Ectodermal cell (in vitro differentiated cells): ENCODE measurements at regions not wholly inside any gene's neighbourhood (a gene's known extent, or its start where the extent isn't known, plus 50 kb on each side); places are given as distances from the start of the nearest gene placed in this dataset.

Experiments used
- H3K27ac ChIP-seq: 2 replicates; pipeline ENCODE4 v1.7.0; 2013; ENCODE audit warnings: mild to moderate bottlenecking, low read depth, low read length; ENCODE audit not compliant: insufficient read depth, poor library complexity, severe bottlenecking
- H3K27me3 ChIP-seq: 2 replicates; pipeline ENCODE4 v1.7.0; 2013; ENCODE audit warnings: mild to moderate bottlenecking, low read length; ENCODE audit not compliant: insufficient read depth, control insufficient read depth, poor library complexity, severe bottlenecking
- H3K36me3 ChIP-seq: one replicate; pipeline ENCODE4 v1.7.0; 2013; ENCODE audit warnings: low read length; ENCODE audit not compliant: control insufficient read depth, insufficient read depth
- H3K4me1 ChIP-seq: one replicate; pipeline ENCODE4 v1.7.0; 2013; ENCODE audit warnings: low read length; ENCODE audit not compliant: control insufficient read depth, insufficient read depth
- H3K4me3 ChIP-seq: 2 replicates; pipeline ENCODE4 v1.7.0; 2013; ENCODE audit warnings: low read depth, low read length, control low read depth; ENCODE audit not compliant: insufficient read depth
- H3K9me3 ChIP-seq: 2 replicates; pipeline ENCODE4 v1.7.0; 2013; ENCODE audit warnings: mild to moderate bottlenecking, low read length, moderate library complexity; ENCODE audit not compliant: control insufficient read depth
- WGBS, 2 experiments: methylation state at CpG; one replicate each; pipeline ENCODE4 v1.1.7; 2013; ENCODE audit warnings: missing lambda C conversion rate in 2 of 2; 5-methylcytosine and 5-hydroxymethylcytosine counted together

- Histone ChIP-seq H3K4me3 (no peak overlapping the region), H3K27me3 (no peaks in the 10 kb centered on the region), H3K9me3 (no peaks in the 10 kb centered on the region), H3K27ac (no peak overlapping the region), H3K4me1 (no peaks in the 10 kb centered on the region), H3K36me3 (no peaks in the 10 kb centered on the region)
- 94 to 95% methylated on average over 17 of the region's 17 CpGs for WGBS, 2 experiments
These were observed 488.0 kb downstream of the EIPR1 start for GRCh38 chr2:2889646-2890045.

DNA sequence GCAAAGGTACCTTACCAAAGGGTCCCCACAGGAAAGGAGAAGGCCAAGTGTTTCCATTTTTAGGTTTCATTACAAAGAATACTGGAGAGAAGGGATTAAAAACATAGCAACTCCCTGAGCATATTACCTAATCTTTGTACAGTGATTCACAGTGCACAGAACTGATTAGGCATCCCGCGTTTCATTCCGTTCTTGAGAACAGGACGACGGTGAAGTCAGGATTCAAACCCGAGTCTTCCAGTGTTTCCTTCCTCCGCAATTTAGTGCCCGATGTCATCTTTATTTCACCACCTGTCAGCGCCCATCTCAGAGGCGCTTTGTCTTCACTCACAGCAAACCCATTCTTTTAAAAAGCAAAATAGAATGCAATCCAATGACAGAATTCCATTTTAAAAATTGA is 488.5 kb downstream of the EIPR1 start:
- H3K4me3 ChIP-seq, result no peak overlapping the region
- WGBS, 2 experiments, result 96% methylated on average over 10 of the region's 10 CpGs
- no peaks in the 10 kb centered on the region for H3K4me1 ChIP-seq
- H3K27me3 ChIP-seq, result no peaks in the 10 kb centered on the region
- H3K27ac ChIP-seq, result no peak overlapping the region
- H3K36me3 ChIP-seq, result no peaks in the 10 kb centered on the region
- H3K9me3 ChIP-seq, result no peaks in the 10 kb centered on the region

- no peaks in the 10 kb centered on the region for H3K4me1 ChIP-seq
- H3K4me3 ChIP-seq, result no peak overlapping the region
- no peaks in the 10 kb centered on the region for H3K9me3 ChIP-seq
- H3K27me3 ChIP-seq, result no peaks in the 10 kb centered on the region
- H3K36me3 ChIP-seq, result no peaks in the 10 kb centered on the region
- 49 to 62% methylated on average over 3 of the region's 3 CpGs for WGBS, 2 experiments
- no peak overlapping the region for H3K27ac ChIP-seq
These were observed 489.7 kb downstream of the EIPR1 start for GRCh38 chr2:2887772-2888387.

GRCh38 chr2:2886922-2887321 is 490.7 kb downstream of the EIPR1 start:
- H3K4me1 ChIP-seq, result no peaks in the 10 kb centered on the region
- 90 to 91% methylated on average over 7 of the region's 7 CpGs for WGBS, 2 experiments
- H3K4me3 ChIP-seq, result no peak overlapping the region
- H3K27me3 ChIP-seq, result no peaks in the 10 kb centered on the region
- no peaks in the 10 kb centered on the region for H3K9me3 ChIP-seq
- no peak overlapping the region for H3K27ac ChIP-seq
- H3K36me3 ChIP-seq, result no peaks in the 10 kb centered on the region

DNA sequence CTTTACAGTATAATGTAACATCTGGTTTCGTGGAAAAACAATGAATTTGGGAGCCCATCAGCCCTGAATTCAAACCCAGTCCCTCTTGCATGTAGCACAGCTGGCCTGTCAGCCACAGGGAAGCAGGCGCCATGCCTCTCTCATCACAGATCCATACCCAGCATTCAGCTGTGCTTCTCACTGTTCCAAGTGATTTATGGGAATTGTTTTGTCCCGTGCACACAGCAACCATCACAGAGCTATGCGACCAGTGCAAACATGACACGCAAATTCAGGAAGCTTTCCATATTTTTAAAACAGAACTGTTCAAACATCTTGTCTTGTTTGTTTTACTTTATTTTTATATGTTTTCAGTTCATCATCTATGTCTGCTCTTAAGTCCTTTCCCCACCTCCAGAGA is 496.1 kb downstream of the EIPR1 start:
- Histone ChIP-seq H3K36me3 (no peaks in the 10 kb centered on the region), H3K27ac (no peak overlapping the region), H3K4me3 (no peak overlapping the region), H3K27me3 (no peaks in the 10 kb centered on the region), H3K9me3 (no peaks in the 10 kb centered on the region), H3K4me1 (peaks cover under 1% of the 10 kb centered on the region)
- WGBS, 2 experiments, result 93 to 94% methylated on average over 5 of the region's 5 CpGs

- no peak overlapping the region for H3K27ac ChIP-seq
- H3K9me3 ChIP-seq, result no peaks in the 10 kb centered on the region
- peaks cover 6% of the 10 kb centered on the region for H3K4me1 ChIP-seq
- H3K27me3 ChIP-seq, result no peaks in the 10 kb centered on the region
- H3K36me3 ChIP-seq, result no peaks in the 10 kb centered on the region
- 90% methylated on average over 4 of the region's 4 CpGs for WGBS, 2 experiments
- no peak overlapping the region for H3K4me3 ChIP-seq
These were observed 496.7 kb downstream of the EIPR1 start for GRCh38 chr2:2880938-2881337.

DNA sequence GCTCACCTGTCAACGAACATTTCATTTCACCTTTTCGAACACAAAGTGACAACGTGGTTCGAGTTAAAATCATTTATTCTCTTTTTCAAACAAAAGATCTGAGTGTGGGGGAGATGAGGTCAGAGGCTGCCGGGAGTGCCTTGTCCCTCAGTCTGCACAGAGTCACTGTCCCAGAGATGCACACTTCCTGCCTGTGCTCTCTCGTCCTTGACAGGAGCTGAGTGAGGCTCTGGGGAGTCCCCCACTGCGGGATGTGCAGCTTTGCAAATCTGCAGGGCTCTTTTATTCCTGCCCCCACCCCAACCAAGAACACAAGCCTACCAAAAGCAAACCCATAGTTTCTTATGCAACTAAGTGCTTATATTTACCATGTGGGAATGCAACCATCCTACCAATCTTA is 497.8 kb downstream of the EIPR1 start:
- Histone ChIP-seq H3K4me1 (peaks cover 7% of the 10 kb centered on the region), H3K27ac (no peak overlapping the region), H3K9me3 (no peaks in the 10 kb centered on the region), H3K4me3 (no peak overlapping the region), H3K36me3 (no peaks in the 10 kb centered on the region), H3K27me3 (no peaks in the 10 kb centered on the region)
- 89 to 91% methylated on average over 7 of the region's 7 CpGs for WGBS, 2 experiments

GRCh38 chr2:2879071-2879470 is 498.5 kb downstream of the EIPR1 start:
- Histone ChIP-seq H3K27me3 (no peaks in the 10 kb centered on the region), H3K9me3 (no peaks in the 10 kb centered on the region), H3K4me1 (peaks cover 7% of the 10 kb centered on the region), H3K36me3 (no peaks in the 10 kb centered on the region), H3K27ac (no peak overlapping the region), H3K4me3 (no peak overlapping the region)

DNA sequence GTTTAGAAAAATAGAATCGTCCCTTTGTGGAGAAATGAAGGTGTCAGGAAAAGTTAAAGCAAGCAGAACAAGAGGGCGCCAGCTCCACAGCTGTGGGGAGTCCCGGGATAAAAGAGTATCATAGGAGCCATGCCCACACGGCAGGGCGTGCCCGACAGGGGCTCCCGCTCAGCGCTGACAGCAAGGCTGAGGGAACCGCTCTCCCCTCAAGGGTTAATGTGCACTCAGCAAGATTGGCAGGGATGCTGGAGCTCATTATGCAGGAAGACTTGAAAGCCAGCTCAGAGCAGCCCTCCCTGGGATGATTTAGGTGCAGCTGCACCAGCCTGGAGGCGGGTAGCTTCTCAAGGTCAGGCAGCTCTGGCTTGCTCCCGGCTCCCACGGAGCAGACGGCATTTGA is 500.2 kb downstream of the EIPR1 start:
- Histone ChIP-seq H3K36me3 (no peaks in the 10 kb centered on the region), H3K4me1 (peaks cover 7% of the 10 kb centered on the region), H3K27ac (no peak overlapping the region), H3K9me3 (no peaks in the 10 kb centered on the region), H3K4me3 (no peak overlapping the region), H3K27me3 (no peaks in the 10 kb centered on the region)
- WGBS, 2 experiments, result 95% methylated on average over 13 of the region's 13 CpGs

DNA sequence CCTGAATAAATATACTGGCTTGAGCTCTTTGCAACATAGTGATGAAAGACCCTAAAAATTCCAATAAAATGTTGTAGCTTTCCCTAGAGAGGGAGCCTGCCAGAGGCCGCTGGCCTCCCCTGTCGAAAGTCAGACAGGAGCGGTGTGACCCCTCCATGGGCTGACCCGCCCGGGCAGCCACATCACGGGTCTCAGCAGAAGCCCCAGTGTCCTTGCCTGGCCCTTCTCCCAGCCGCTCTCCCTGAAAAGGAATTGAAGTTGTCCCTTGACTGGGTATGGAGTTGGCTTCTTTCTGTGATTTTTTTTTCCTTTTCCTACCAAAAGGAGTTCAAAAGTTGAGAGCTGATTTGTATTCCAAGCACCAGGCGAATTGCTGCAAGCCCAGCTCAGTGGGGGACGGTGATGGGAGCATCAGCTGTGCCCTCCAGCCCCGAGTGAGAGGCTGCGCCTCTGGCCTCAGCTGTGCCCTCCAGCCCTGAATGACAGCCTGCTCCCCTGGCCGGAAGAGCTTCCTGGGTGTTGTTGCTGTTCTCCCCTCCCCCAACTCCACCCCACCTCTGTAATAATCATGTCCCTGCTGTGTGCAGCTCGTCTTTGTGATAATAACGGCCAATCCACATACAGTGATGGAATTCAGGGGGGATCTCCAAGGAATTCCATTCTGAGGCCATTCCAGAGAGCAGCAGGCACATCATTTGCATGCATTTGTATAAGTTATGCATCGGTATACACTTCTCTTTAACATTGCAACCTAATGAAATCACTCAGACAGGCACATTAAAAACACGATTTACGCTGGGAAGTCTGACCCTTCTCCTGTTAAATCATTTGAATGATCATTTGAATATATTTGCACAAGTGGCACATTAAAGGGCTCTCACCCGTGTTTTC is 501.0 kb downstream of the EIPR1 start:
- Histone ChIP-seq H3K4me3 (no peak overlapping the region), H3K36me3 (no peaks in the 10 kb centered on the region), H3K27ac (no peak overlapping the region), H3K9me3 (no peaks in the 10 kb centered on the region), H3K4me1 (peaks cover 7% of the 10 kb centered on the region), H3K27me3 (no peaks in the 10 kb centered on the region)
- WGBS, 2 experiments, result 76 to 84% methylated on average over 18 of the region's 18 CpGs
